ENCODE measurements at regions not wholly inside any gene's neighbourhood (a gene's known extent, or its start where the extent isn't known, plus 50 kb on each side); places are given as distances from the start of the nearest gene placed in this dataset.

- H3K4me3 ChIP-seq (ENCODE audit: low read length): no peak overlapping the region
- no peaks in the 10 kb centered on the region for H3K27me3 ChIP-seq (ENCODE audit: control insufficient read depth, insufficient read depth, low read length)
These were observed 298.6 kb downstream of the TFEC start for GRCh38 chr7:115731796-115732471.

DNA sequence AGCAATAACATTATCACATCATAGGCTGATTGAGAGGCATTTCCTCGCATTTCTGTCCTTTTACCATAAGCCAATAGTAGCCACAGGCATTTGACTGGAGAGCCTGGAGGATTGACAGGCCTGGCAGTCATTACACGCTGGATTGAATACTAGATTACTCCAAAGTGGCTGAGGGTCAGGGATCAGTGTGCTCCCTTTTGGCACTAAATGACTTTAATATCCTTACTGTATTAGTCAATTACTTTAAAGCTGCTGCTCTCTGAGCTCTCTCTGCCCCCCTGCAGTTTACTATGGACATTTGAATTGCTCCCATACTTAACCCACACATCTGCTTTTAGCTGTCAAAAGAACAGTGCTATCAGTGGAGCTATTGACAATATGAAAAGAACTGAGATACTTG lies 302.0 kb downstream of the TFEC start:
- Histone ChIP-seq H3K9ac (ENCODE audit: low read length) (no peak overlapping the region), H3K4me3 (ENCODE audit: low read length) (no peak overlapping the region), H3K27ac (ENCODE audit: low read length) (no peak overlapping the region), H3K9me3 (ENCODE audit: control insufficient read depth, low read depth, low read length) (no peaks in the 10 kb centered on the region), H3K27me3 (ENCODE audit: control insufficient read depth, insufficient read depth, low read length) (no peaks in the 10 kb centered on the region), H3K4me1 (ENCODE audit: control insufficient read depth, low read depth, low read length) (no peaks in the 10 kb centered on the region), H3K36me3 (ENCODE audit: control insufficient read depth, low read depth, low read length) (no peaks in the 10 kb centered on the region)

More at GRCh38 chr7:115731796-115732471, 298.6 kb downstream of the TFEC start:
- Histone ChIP-seq H3K4me1 (ENCODE audit: control insufficient read depth, low read depth, low read length) (no peaks in the 10 kb centered on the region), H3K27ac (ENCODE audit: low read length) (no peak overlapping the region), H3K36me3 (ENCODE audit: control insufficient read depth, low read depth, low read length) (no peaks in the 10 kb centered on the region), H3K9ac (ENCODE audit: low read length) (no peak overlapping the region), H3K9me3 (ENCODE audit: control insufficient read depth, low read depth, low read length) (no peaks in the 10 kb centered on the region)

- Histone ChIP-seq H3K36me3 (ENCODE audit: control insufficient read depth, low read depth, low read length) (no peaks in the 10 kb centered on the region), H3K27me3 (ENCODE audit: control insufficient read depth, insufficient read depth, low read length) (no peaks in the 10 kb centered on the region), H3K9ac (ENCODE audit: low read length) (no peak overlapping the region), H3K4me1 (ENCODE audit: control insufficient read depth, low read depth, low read length) (peaks cover 4% of the 10 kb centered on the region), H3K4me3 (ENCODE audit: low read length) (no peak overlapping the region), H3K27ac (ENCODE audit: low read length) (no peak overlapping the region), H3K9me3 (ENCODE audit: control insufficient read depth, low read depth, low read length) (no peaks in the 10 kb centered on the region)
These were observed 306.0 kb downstream of the TFEC start for GRCh38 chr7:115724400-115725056.

DNA sequence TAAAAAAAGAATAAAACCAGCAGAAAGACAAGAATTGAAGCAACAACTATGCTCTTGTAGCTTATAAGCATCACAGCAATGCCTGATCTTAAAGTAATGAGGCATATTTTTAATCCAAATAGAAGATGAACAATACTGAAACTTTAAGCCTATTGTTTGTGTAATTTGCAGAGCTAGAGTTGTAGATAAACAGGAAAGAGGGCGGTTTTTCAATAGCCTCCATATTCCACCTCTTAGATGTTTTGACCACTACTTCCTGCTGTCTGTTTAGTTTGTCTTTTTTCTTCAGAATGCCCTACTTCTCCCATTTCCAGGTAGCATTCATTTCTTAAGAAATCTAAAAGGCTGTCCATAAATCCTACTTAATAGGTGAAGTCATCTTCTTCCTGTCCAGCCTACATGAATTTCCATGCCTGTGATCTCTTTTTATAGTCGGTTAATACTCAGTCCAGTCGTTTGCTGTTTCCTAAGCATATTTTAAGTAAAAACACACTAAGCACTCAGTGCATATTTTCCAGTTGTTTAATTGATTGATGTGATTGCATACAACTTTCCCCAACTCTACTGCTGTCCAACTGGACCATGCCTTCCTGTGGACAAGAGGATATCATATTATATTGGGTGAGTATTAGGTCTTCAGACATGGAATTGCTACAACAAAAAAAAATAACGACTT lies 308.1 kb downstream of the TFEC start:
- Histone ChIP-seq H3K9ac (ENCODE audit: low read length) (no peak overlapping the region), H3K36me3 (ENCODE audit: control insufficient read depth, low read depth, low read length) (no peaks in the 10 kb centered on the region), H3K4me3 (ENCODE audit: low read length) (no peak overlapping the region), H3K27me3 (ENCODE audit: control insufficient read depth, insufficient read depth, low read length) (no peaks in the 10 kb centered on the region), H3K4me1 (ENCODE audit: control insufficient read depth, low read depth, low read length) (peaks cover 4% of the 10 kb centered on the region), H3K9me3 (ENCODE audit: control insufficient read depth, low read depth, low read length) (no peaks in the 10 kb centered on the region), H3K27ac (ENCODE audit: low read length) (no peak overlapping the region)

GRCh38 chr7:115721293-115722217 lies 309.0 kb downstream of the TFEC start:
- no peak overlapping the region for H3K4me3 ChIP-seq (ENCODE audit: low read length)
- H3K36me3 ChIP-seq (ENCODE audit: control insufficient read depth, low read depth, low read length): no peaks in the 10 kb centered on the region
- no peaks in the 10 kb centered on the region for H3K9me3 ChIP-seq (ENCODE audit: control insufficient read depth, low read depth, low read length)
- H3K9ac ChIP-seq (ENCODE audit: low read length): no peak overlapping the region
- H3K4me1 ChIP-seq (ENCODE audit: control insufficient read depth, low read depth, low read length): peaks cover 4% of the 10 kb centered on the region
- no peak overlapping the region for H3K27ac ChIP-seq (ENCODE audit: low read length)
- H3K27me3 ChIP-seq (ENCODE audit: control insufficient read depth, insufficient read depth, low read length): no peaks in the 10 kb centered on the region

GRCh38 chr7:115719963-115720362 lies 310.6 kb downstream of the TFEC start:
- Histone ChIP-seq H3K27ac (ENCODE audit: low read length) (no peak overlapping the region), H3K4me1 (ENCODE audit: control insufficient read depth, low read depth, low read length) (peaks cover 4% of the 10 kb centered on the region), H3K4me3 (ENCODE audit: low read length) (no peak overlapping the region), H3K9ac (ENCODE audit: low read length) (no peak overlapping the region), H3K27me3 (ENCODE audit: control insufficient read depth, insufficient read depth, low read length) (no peaks in the 10 kb centered on the region), H3K9me3 (ENCODE audit: control insufficient read depth, low read depth, low read length) (no peaks in the 10 kb centered on the region), H3K36me3 (ENCODE audit: control insufficient read depth, low read depth, low read length) (no peaks in the 10 kb centered on the region)

- Histone ChIP-seq H3K27ac (ENCODE audit: low read length) (no peak overlapping the region), H3K4me1 (ENCODE audit: control insufficient read depth, low read depth, low read length) (no peaks in the 10 kb centered on the region), H3K4me3 (ENCODE audit: low read length) (no peak overlapping the region), H3K9me3 (ENCODE audit: control insufficient read depth, low read depth, low read length) (no peaks in the 10 kb centered on the region), H3K9ac (ENCODE audit: low read length) (no peak overlapping the region), H3K27me3 (ENCODE audit: control insufficient read depth, insufficient read depth, low read length) (no peaks in the 10 kb centered on the region), H3K36me3 (ENCODE audit: control insufficient read depth, low read depth, low read length) (no peaks in the 10 kb centered on the region)
These were observed 320.9 kb downstream of the TFEC start for GRCh38 chr7:115709664-115710063.

DNA sequence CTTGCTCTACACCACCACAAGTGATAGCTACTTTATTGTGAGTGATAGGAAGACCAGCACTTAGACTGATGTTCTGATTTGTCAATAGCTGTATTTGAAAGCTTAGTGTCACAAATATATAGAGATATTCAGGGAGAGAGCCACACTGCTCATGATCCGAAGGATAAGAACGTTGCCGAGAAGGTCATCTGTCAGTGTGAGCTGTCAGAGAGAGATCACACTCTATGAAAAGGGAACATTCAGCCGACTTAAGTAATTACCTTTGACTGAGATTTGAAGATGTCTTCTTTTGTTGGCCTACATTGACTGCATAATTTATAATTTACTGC lies 322.6 kb downstream of the TFEC start:
- H3K27ac ChIP-seq (ENCODE audit: low read length): no peak overlapping the region

GRCh38 chr7:115707258-115708012 lies 323.1 kb downstream of the TFEC start:
- Histone ChIP-seq H3K9me3 (ENCODE audit: control insufficient read depth, low read depth, low read length) (no peaks in the 10 kb centered on the region), H3K9ac (ENCODE audit: low read length) (no peak overlapping the region), H3K4me3 (ENCODE audit: low read length) (no peak overlapping the region)

More for the DNA sequence above, 322.6 kb downstream of the TFEC start:
- no peak overlapping the region for H3K4me3 ChIP-seq (ENCODE audit: low read length)
- H3K36me3 ChIP-seq (ENCODE audit: control insufficient read depth, low read depth, low read length): no peaks in the 10 kb centered on the region
- H3K27me3 ChIP-seq (ENCODE audit: control insufficient read depth, insufficient read depth, low read length): no peaks in the 10 kb centered on the region
- H3K4me1 ChIP-seq (ENCODE audit: control insufficient read depth, low read depth, low read length): no peaks in the 10 kb centered on the region
- no peaks in the 10 kb centered on the region for H3K9me3 ChIP-seq (ENCODE audit: control insufficient read depth, low read depth, low read length)
- H3K9ac ChIP-seq (ENCODE audit: low read length): no peak overlapping the region

GRCh38 chr7:115704884-115705283 lies 325.7 kb downstream of the TFEC start:
- Histone ChIP-seq H3K9ac (ENCODE audit: low read length) (no peak overlapping the region), H3K27ac (ENCODE audit: low read length) (no peak overlapping the region), H3K4me3 (ENCODE audit: low read length) (no peak overlapping the region), H3K27me3 (ENCODE audit: control insufficient read depth, insufficient read depth, low read length) (no peaks in the 10 kb centered on the region), H3K9me3 (ENCODE audit: control insufficient read depth, low read depth, low read length) (no peaks in the 10 kb centered on the region), H3K4me1 (ENCODE audit: control insufficient read depth, low read depth, low read length) (no peaks in the 10 kb centered on the region), H3K36me3 (ENCODE audit: control insufficient read depth, low read depth, low read length) (no peaks in the 10 kb centered on the region)

More at GRCh38 chr7:115707258-115708012, 323.1 kb downstream of the TFEC start:
- H3K27ac ChIP-seq (ENCODE audit: low read length): no peak overlapping the region
- no peaks in the 10 kb centered on the region for H3K4me1 ChIP-seq (ENCODE audit: control insufficient read depth, low read depth, low read length)
- H3K27me3 ChIP-seq (ENCODE audit: control insufficient read depth, insufficient read depth, low read length): no peaks in the 10 kb centered on the region
- no peaks in the 10 kb centered on the region for H3K36me3 ChIP-seq (ENCODE audit: control insufficient read depth, low read depth, low read length)

All from iPS-18a (cell line).